ENCODE measurements at regions not wholly inside any gene's neighbourhood (a gene's known extent, or its start where the extent isn't known, plus 50 kb on each side); places are given as distances from the start of the nearest gene placed in this dataset.
"Not testable (repeated sequence)": the region's sequence is repeated elsewhere in the genome, so short reads cannot be mapped to it uniquely, and the experiment has no call there.

DNA sequence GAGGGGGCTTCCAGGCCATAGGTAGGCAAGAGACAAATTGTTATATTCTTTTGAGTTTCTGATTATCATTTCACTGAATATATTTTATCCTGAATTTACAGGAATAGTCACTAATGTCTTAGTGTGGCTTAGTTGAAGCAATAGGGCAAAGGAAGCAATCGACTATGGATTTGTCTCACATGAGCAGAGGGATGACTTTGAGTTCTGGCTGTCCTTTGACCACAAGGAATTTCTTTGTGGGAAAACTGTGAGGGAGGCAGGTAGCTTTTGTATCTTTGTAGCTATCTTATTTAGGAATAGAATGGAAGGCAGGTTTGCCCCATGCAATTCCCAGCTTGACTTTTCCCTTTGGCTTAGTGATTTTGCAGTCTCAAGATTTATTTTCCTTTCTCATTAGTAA lies 207.3 kb upstream of the ANXA10 start:
- WGBS, 3 donors: 66 to 90% (median 77%) methylated on average over 1 of the region's 1 CpG
- H3K9me3 ChIP-seq: no peaks in the 10 kb centered on the region
- TF ChIP-seq EP300 (IDR thresholded peaks at IDR 0.05): no peak
- TF ChIP-seq, protein P1, sequence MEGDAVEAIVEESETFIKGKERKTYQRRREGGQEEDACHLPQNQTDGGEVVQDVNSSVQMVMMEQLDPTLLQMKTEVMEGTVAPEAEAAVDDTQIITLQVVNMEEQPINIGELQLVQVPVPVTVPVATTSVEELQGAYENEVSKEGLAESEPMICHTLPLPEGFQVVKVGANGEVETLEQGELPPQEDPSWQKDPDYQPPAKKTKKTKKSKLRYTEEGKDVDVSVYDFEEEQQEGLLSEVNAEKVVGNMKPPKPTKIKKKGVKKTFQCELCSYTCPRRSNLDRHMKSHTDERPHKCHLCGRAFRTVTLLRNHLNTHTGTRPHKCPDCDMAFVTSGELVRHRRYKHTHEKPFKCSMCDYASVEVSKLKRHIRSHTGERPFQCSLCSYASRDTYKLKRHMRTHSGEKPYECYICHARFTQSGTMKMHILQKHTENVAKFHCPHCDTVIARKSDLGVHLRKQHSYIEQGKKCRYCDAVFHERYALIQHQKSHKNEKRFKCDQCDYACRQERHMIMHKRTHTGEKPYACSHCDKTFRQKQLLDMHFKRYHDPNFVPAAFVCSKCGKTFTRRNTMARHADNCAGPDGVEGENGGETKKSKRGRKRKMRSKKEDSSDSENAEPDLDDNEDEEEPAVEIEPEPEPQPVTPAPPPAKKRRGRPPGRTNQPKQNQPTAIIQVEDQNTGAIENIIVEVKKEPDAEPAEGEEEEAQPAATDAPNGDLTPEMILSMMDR (IDR thresholded peaks at IDR 0.05): no peak
- TF ChIP-seq POLR2A (IDR thresholded peaks at IDR 0.05): no peak
- H3K27ac ChIP-seq: no peak overlapping the region
- no peak for DNase-seq
- H3K4me1 ChIP-seq (ENCODE audit: insufficient read depth): no peaks in the 10 kb centered on the region
- no peaks in the 10 kb centered on the region for H3K36me3 ChIP-seq
- intact Hi-C loops (cut with DNase I): no loop called here
- no peaks in the 10 kb centered on the region for H3K27me3 ChIP-seq
- H3K4me3 ChIP-seq: no peak overlapping the region

DNA sequence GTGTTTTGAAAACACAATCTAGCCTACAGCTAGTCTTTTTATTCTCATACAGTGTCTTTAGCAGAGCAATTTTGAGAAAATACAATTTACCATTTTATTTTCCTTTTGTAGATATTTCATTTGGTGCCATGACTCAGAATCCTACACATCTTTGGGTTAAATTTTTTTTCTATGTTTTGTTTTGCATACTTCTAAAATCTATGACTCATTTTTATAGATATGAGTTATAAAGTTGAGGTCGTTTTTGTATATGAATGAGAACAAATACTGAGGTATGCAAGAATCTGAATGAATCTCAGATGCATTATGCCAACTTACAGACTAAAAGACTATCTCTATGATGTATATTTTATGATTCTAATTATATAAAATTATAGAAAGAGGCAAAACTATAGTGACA lies 206.5 kb upstream of the ANXA10 start:
- Histone ChIP-seq H3K4me3 (no peak overlapping the region), H3K4me1 (ENCODE audit: insufficient read depth) (no peaks in the 10 kb centered on the region), H3K27me3 (no peaks in the 10 kb centered on the region), H3K27ac (no peak overlapping the region), H3K9me3 (no peaks in the 10 kb centered on the region), H3K36me3 (no peaks in the 10 kb centered on the region)
- 5 to 17% (median 9%) methylated on average over 1 of the region's 1 CpG for WGBS, 3 donors
- no peak for DNase-seq
- TF ChIP-seq EP300 (IDR thresholded peaks at IDR 0.05) (no peak), POLR2A (IDR thresholded peaks at IDR 0.05) (no peak)
- TF ChIP-seq, protein P1 (IDR thresholded peaks at IDR 0.05): no peak
- intact Hi-C loops (cut with DNase I): no loop called here

DNA sequence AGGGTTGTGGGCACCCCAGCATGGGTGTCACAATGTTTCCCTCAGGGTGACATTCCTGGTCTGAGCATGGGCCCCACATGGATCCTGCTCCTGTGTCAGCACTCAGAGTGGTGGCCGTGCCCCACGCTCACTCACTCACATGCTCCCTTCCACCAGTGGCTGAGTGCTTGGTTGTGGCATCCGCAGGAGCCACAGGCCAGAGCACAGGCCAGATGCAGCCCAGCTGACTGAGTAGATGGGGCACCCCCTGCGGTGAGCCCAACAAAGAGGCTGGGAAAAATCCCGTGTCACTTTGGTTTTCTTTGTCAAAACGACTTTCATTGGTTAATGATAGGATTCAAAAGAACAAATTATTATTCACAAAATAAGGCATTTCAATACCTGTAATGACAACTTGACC lies 204.6 kb upstream of the ANXA10 start:
- WGBS, 3 donors: 92 to 94% (median 92%) methylated on average over 6 of the region's 6 CpGs
- no peak for DNase-seq
- H3K27me3 ChIP-seq: no peaks in the 10 kb centered on the region
- no peaks in the 10 kb centered on the region for H3K36me3 ChIP-seq
- no peak overlapping the region for H3K4me3 ChIP-seq
- no peak overlapping the region for H3K27ac ChIP-seq
- H3K9me3 ChIP-seq: no peaks in the 10 kb centered on the region
- TF ChIP-seq POLR2A (IDR thresholded peaks at IDR 0.05) (no peak), EP300 (IDR thresholded peaks at IDR 0.05) (no peak)
- TF ChIP-seq, protein P1 (IDR thresholded peaks at IDR 0.05): no peak
- H3K4me1 ChIP-seq (ENCODE audit: insufficient read depth): no peaks in the 10 kb centered on the region
- intact Hi-C loops (cut with DNase I): no loop called here

DNA sequence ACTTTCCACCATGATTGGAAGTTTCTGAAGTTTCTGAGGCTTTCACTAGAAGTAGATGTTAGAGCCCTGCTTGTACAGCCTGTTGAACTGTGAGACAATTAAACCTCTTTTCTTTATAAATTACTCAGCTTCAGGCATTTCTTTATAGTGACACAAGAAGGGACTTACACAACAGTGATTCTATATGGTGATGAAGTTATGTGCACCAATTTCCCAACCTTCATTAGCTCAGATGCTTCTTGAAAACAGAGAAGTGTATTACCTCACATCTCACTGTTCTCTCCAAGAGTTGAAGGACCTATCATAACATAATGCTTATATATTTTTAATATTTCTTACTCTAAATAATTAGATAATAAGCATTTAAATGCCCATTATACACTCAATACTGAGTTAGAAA lies 202.1 kb upstream of the ANXA10 start:
- Histone ChIP-seq H3K9me3 (no peaks in the 10 kb centered on the region), H3K27ac (no peak overlapping the region), H3K4me1 (ENCODE audit: insufficient read depth) (no peaks in the 10 kb centered on the region), H3K4me3 (no peak overlapping the region), H3K27me3 (no peaks in the 10 kb centered on the region), H3K36me3 (no peaks in the 10 kb centered on the region)
- TF ChIP-seq, protein P1 (IDR thresholded peaks at IDR 0.05): no peak
- TF ChIP-seq POLR2A (IDR thresholded peaks at IDR 0.05) (no peak), EP300 (IDR thresholded peaks at IDR 0.05) (no peak)
- DNase-seq: no peak
- intact Hi-C loops (cut with DNase I): no loop called here

DNA sequence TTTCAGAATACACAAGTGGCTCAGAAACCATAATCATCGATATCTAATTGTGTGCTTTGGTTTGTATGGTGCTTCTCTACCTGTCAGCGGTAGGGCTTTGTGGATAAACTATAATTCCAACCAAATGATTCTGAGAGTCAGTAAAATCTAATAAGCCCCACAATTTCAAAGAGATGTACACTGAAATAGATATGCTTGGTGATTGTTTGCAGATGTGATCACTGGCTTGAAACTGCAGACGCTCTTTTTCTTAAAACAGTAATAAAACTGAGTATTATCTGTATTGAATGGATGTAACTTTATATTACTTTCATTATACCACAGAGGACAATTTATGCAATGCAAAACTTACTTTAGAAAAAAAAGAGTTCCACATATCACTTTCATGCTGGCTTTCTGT lies 198.8 kb upstream of the ANXA10 start:
- no peak for TF ChIP-seq POLR2A (IDR thresholded peaks at IDR 0.05)
- TF ChIP-seq, protein P1 (IDR thresholded peaks at IDR 0.05): no peak
- no peak for TF ChIP-seq EP300 (IDR thresholded peaks at IDR 0.05)
- Histone ChIP-seq H3K9me3 (no peaks in the 10 kb centered on the region), H3K4me3 (no peak overlapping the region), H3K4me1 (ENCODE audit: insufficient read depth) (no peaks in the 10 kb centered on the region), H3K27me3 (no peaks in the 10 kb centered on the region), H3K36me3 (no peaks in the 10 kb centered on the region), H3K27ac (no peak overlapping the region)
- DNase-seq: no peak
- 78 to 86% (median 81%) methylated on average over 3 of the region's 3 CpGs for WGBS, 3 donors
- intact Hi-C loops (cut with DNase I): no loop called here

DNA sequence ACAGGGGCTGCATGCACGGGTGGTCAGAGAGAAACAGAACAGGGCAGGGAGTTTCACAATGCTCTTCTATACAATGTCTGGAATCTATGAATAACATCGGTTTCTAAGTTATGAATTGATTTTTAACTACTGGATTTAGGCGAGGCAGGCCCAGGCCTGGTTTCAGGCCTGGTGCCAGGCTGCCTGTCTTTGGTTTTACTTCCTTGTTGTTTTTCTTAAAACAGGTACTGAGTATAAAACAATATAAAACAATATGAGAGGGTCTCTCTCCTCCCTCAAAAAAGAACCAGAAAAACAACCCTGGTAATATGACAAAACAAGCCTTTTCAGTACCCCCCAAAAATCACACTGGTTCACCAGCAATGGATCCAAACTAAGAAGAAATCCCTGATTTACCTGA lies 196.1 kb upstream of the ANXA10 start:
- WGBS, 3 donors: 57 to 86% (median 61%) methylated on average over 2 to 3 of the region's 3 CpGs
- DNase-seq; H3K36me3 ChIP-seq; H3K4me1 ChIP-seq (ENCODE audit: insufficient read depth); intact Hi-C loops (cut with DNase I); H3K9me3 ChIP-seq; H3K27me3 ChIP-seq; H3K4me3 ChIP-seq; H3K27ac ChIP-seq: not testable (repeated sequence)

All from ovary (tissue), 7 donors.